HEK293 (cell line): ENCODE measurements at regions not wholly inside any gene's neighbourhood (a gene's known extent, or its start where the extent isn't known, plus 50 kb on each side); places are given as distances from the start of the nearest gene placed in this dataset.

ENCODE experiments used
- CTCF ChIA-PET: fragments of 350-600 bp; formaldehyde crosslinking; extraction: SDS; loops from one replicate; lab custom pipeline; 2021; ENCODE audit warnings: antibody characterized with exemption; lab: Yijun Ruan, JAX
- POLR2A ChIA-PET: fragments of 300-600 bp; formaldehyde crosslinking; extraction: SDS; loops from one replicate; lab custom pipeline; 2020; ENCODE audit warnings: antibody characterized with exemption, inconsistent platforms; lab: Yijun Ruan, JAX
- H3K27ac ChIP-seq: fragments of 200-500 bp; sonication (Bioruptor generic); 2 replicates; pipeline ENCODE4 v1.5.1; 2014; ENCODE audit warnings: low read depth, low read length, control low read depth, inconsistent platforms; ENCODE audit errors: extremely low read depth
- H3K36me3 ChIP-seq, 2 experiments: fragments of 200-500 bp in 1 of 2; sonication (Bioruptor generic) in 1 of 2; 1 replicate in 1 of 2; 2 replicates in 1 of 2; pipeline ENCODE4 v1.5.1; 2014 to 2017; ENCODE audit warnings: inconsistent platforms in 2 of 2, low read length in 2 of 2; ENCODE audit not compliant: control insufficient read depth in 2 of 2, insufficient read depth in 1 of 2
- H3K4me1 ChIP-seq: fragments of 200-500 bp; sonication (Bioruptor generic); 2 replicates; pipeline ENCODE4 v1.5.1; 2014; ENCODE audit warnings: mild to moderate bottlenecking, low read length, inconsistent platforms; ENCODE audit not compliant: control insufficient read depth, insufficient read depth
- H3K4me3 ChIP-seq: 2 replicates; pipeline ENCODE4 v1.5.1; 2011; ENCODE audit warnings: low read depth, mild to moderate bottlenecking, control low read depth, low read length, moderate library complexity
- H3K9me3 ChIP-seq: fragments of 200-500 bp; sonication (Bioruptor generic); 2 replicates; pipeline ENCODE4 v1.5.1; 2014; ENCODE audit warnings: low read depth, low read length, inconsistent platforms; ENCODE audit not compliant: control insufficient read depth, insufficient read depth
- BCL11B ChIP-seq: fragments of 450-650 bp; formaldehyde crosslinking; IDR thresholded peaks from 2 replicates; pipeline ENCODE4 v1.5.1; 2016; ENCODE audit warnings: low read depth, missing biosample characterization, missing genetic modification characterization
- CTCF ChIP-seq: fragments of 450-650 bp; formaldehyde crosslinking; IDR thresholded peaks from 2 replicates; pipeline ENCODE4 v1.5.1; 2016; ENCODE audit warnings: missing biosample characterization, missing genetic modification characterization
- FEZF1 ChIP-seq: fragments of 450-650 bp; formaldehyde crosslinking; IDR thresholded peaks from 2 replicates; pipeline ENCODE4 v1.5.1; 2016; ENCODE audit warnings: missing biosample characterization, missing genetic modification characterization
- KLF8 ChIP-seq: fragments of 450-650 bp; formaldehyde crosslinking; IDR thresholded peaks from 2 replicates; pipeline ENCODE4 v1.5.1; 2016; ENCODE audit warnings: missing biosample characterization, missing genetic modification characterization
- KLF9 ChIP-seq: fragments of 450-650 bp; formaldehyde crosslinking; IDR thresholded peaks from 2 replicates; pipeline ENCODE4 v1.5.1; 2016; ENCODE audit warnings: missing biosample characterization, missing genetic modification characterization, low read depth
- MZF1 ChIP-seq: fragments of 450-650 bp; formaldehyde crosslinking; IDR thresholded peaks from 2 replicates; pipeline ENCODE4 v1.5.1; 2017; ENCODE audit warnings: missing biosample characterization, missing genetic modification characterization, borderline replicate concordance
- RBAK ChIP-seq: fragments of 450-650 bp; formaldehyde crosslinking; IDR thresholded peaks from 2 replicates; pipeline ENCODE4 v1.5.1; 2016; ENCODE audit warnings: missing biosample characterization, missing genetic modification characterization
- TCF7L2 ChIP-seq: IDR thresholded peaks from 2 replicates; pipeline ENCODE4 v1.6.1; 2011; ENCODE audit warnings: low read depth, mild to moderate bottlenecking, inconsistent platforms, low read length, moderate library complexity, borderline replicate concordance
- YY1 ChIP-seq: fragments of 450-650 bp; formaldehyde crosslinking; IDR thresholded peaks from 2 replicates; pipeline ENCODE4 v1.5.1; 2018; ENCODE audit warnings: missing biosample characterization, missing genetic modification characterization
- ZBTB1 ChIP-seq: fragments of 450-650 bp; formaldehyde crosslinking; IDR thresholded peaks from 2 replicates; pipeline ENCODE4 v1.5.1; 2016; ENCODE audit warnings: missing biosample characterization, missing genetic modification characterization
- ZNF10 ChIP-seq: fragments of 450-650 bp; formaldehyde crosslinking; IDR thresholded peaks from 2 replicates; pipeline ENCODE4 v1.5.1; 2017; ENCODE audit warnings: missing biosample characterization, missing genetic modification characterization
- ZNF132 ChIP-seq: fragments of 450-650 bp; formaldehyde crosslinking; IDR thresholded peaks from 2 replicates; pipeline ENCODE4 v1.5.1; 2017; ENCODE audit warnings: missing biosample characterization, missing genetic modification characterization, borderline replicate concordance
- ZNF133 ChIP-seq: fragments of 450-650 bp; formaldehyde crosslinking; IDR thresholded peaks from 2 replicates; pipeline ENCODE4 v1.5.1; 2016; ENCODE audit warnings: missing biosample characterization, missing genetic modification characterization
- ZNF138 ChIP-seq: fragments of 450-650 bp; formaldehyde crosslinking; IDR thresholded peaks from 2 replicates; pipeline ENCODE4 v1.5.1; 2016; ENCODE audit warnings: missing biosample characterization, missing genetic modification characterization, borderline replicate concordance
- ZNF2 ChIP-seq: fragments of 450-650 bp; formaldehyde crosslinking; IDR thresholded peaks from 2 replicates; pipeline ENCODE4 v1.5.1; 2016; ENCODE audit warnings: missing biosample characterization, missing genetic modification characterization
- ZNF214 ChIP-seq: fragments of 450-650 bp; formaldehyde crosslinking; IDR thresholded peaks from 2 replicates; pipeline ENCODE4 v1.5.1; 2017; ENCODE audit warnings: missing biosample characterization, mild to moderate bottlenecking, missing genetic modification characterization, borderline replicate concordance
- ZNF24 ChIP-seq: fragments of 450-650 bp; formaldehyde crosslinking; IDR thresholded peaks from 2 replicates; pipeline ENCODE4 v1.5.1; 2016; ENCODE audit warnings: missing biosample characterization, missing genetic modification characterization
- ZNF350 ChIP-seq: fragments of 450-650 bp; formaldehyde crosslinking; IDR thresholded peaks from 2 replicates; pipeline ENCODE4 v1.5.0; 2017; ENCODE audit warnings: missing biosample characterization, mild to moderate bottlenecking, missing genetic modification characterization
- ZNF37A ChIP-seq: fragments of 450-650 bp; IDR thresholded peaks from 2 replicates; pipeline ENCODE4 v1.5.1; 2018; ENCODE audit warnings: missing biosample characterization, missing genetic modification characterization
- ZNF621 ChIP-seq: fragments of 450-650 bp; formaldehyde crosslinking; IDR thresholded peaks from 2 replicates; pipeline ENCODE4 v1.5.1; 2017; ENCODE audit warnings: missing biosample characterization, missing genetic modification characterization
- ZNF677 ChIP-seq: fragments of 450-650 bp; IDR thresholded peaks from 2 replicates; pipeline ENCODE4 v1.5.0; 2018; ENCODE audit warnings: missing biosample characterization, mild to moderate bottlenecking, missing genetic modification characterization, moderate library complexity
- ZSCAN23 ChIP-seq: fragments of 450-650 bp; formaldehyde crosslinking; IDR thresholded peaks from 2 replicates; pipeline ENCODE4 v1.5.1; 2016; ENCODE audit warnings: missing biosample characterization, missing genetic modification characterization
- ZXDB ChIP-seq: fragments of 450-650 bp; formaldehyde crosslinking; IDR thresholded peaks from 2 replicates; pipeline ENCODE4 v1.5.1; 2016; ENCODE audit warnings: missing biosample characterization, missing genetic modification characterization
- TF ChIP-seq, protein P1 (sequence below): fragments of 450-650 bp; formaldehyde crosslinking; IDR thresholded peaks from 2 replicates; pipeline ENCODE4 v1.5.1; 2016; ENCODE audit warnings: missing biosample characterization, missing genetic modification characterization

DNA sequence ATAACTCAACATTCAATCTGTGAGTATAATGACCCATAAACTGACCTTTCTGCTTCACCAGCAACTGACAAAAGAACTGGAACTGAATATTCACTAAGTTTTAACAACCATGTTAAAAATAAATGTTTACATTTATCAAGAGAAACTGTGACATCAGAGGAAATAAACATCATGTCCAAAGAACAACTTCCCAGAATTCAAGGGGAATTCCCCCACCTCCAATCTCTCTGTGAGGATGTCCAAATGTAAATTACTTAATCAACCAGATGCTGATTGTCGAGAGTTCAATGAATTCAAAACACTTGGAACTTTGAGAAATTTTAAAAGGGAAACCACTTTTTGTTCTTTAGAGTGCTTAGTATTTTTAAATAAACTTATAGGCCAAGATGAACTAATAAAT is 365.6 kb upstream of the ADGRL2 start:
- H3K4me1 ChIP-seq, result peaks cover 4% of the 10 kb centered on the region; the same call in 1 of the 2 replicates
- CTCF ChIA-PET, result no interaction called here
- no peak for TF ChIP-seq ZNF132
- no peak for TF ChIP-seq ZSCAN23 (tag by site-specific recombination)
- no peak for TF ChIP-seq ZNF10
- no peak for TF ChIP-seq YY1 (tag by site-specific recombination)
- H3K27ac ChIP-seq, result no peak overlapping the region
- no peak overlapping the region for H3K4me3 ChIP-seq
- H3K36me3 ChIP-seq, result no peaks in the 10 kb centered on the region
- POLR2A ChIA-PET, result no interaction called here
- no peaks in the 10 kb centered on the region for H3K9me3 ChIP-seq

- no peak overlapping the region for H3K27ac ChIP-seq
- peaks cover 4% of the 10 kb centered on the region; the same call in 1 of the 2 replicates for H3K4me1 ChIP-seq
- TF ChIP-seq TCF7L2, result no peak
- TF ChIP-seq, protein P1, sequence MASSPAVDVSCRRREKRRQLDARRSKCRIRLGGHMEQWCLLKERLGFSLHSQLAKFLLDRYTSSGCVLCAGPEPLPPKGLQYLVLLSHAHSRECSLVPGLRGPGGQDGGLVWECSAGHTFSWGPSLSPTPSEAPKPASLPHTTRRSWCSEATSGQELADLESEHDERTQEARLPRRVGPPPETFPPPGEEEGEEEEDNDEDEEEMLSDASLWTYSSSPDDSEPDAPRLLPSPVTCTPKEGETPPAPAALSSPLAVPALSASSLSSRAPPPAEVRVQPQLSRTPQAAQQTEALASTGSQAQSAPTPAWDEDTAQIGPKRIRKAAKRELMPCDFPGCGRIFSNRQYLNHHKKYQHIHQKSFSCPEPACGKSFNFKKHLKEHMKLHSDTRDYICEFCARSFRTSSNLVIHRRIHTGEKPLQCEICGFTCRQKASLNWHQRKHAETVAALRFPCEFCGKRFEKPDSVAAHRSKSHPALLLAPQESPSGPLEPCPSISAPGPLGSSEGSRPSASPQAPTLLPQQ (tag by site-specific recombination), result no peak
- TF ChIP-seq ZNF2 (tag by site-specific recombination), result no peak
- no peak for TF ChIP-seq ZBTB1 (tag by site-specific recombination)
- TF ChIP-seq MZF1 (tag by site-specific recombination), result no peak
- no peak for TF ChIP-seq ZNF24 (tag by site-specific recombination)
- no peak for TF ChIP-seq ZNF350 (tag by site-specific recombination)
- no peak for TF ChIP-seq ZXDB (tag by site-specific recombination)
- TF ChIP-seq FEZF1 (tag by site-specific recombination), result no peak
- no peak for TF ChIP-seq BCL11B
- TF ChIP-seq ZNF138, result no peak
- TF ChIP-seq ZNF37A, result no peak
- TF ChIP-seq KLF8, result no peak
- TF ChIP-seq ZNF133 (tag by site-specific recombination), result no peak
- TF ChIP-seq ZNF621 (tag by site-specific recombination), result no peak
- TF ChIP-seq RBAK, result no peak
- no peak for TF ChIP-seq CTCF (tag by site-specific recombination)
- TF ChIP-seq KLF9, result no peak
- no peak for TF ChIP-seq ZNF677 (tag by site-specific recombination)
- no peak for TF ChIP-seq ZNF214 (tag by site-specific recombination)
- no peak overlapping the region for H3K4me3 ChIP-seq
- H3K36me3 ChIP-seq, result no peaks in the 10 kb centered on the region
- H3K9me3 ChIP-seq, result no peaks in the 10 kb centered on the region
- ChIA-PET CTCF (no interaction called here), POLR2A (no interaction called here)
Measured at GRCh38 chr1:81433676-81434075, 367.1 kb upstream of the ADGRL2 start.
